ENCODE measurements at regions not wholly inside any gene's neighbourhood (a gene's known extent, or its start where the extent isn't known, plus 50 kb on each side); places are given as distances from the start of the nearest gene placed in this dataset.

GRCh38 chr1:90358448-90358847 lies 358.7 kb downstream of the BARHL2 start:
- DNase-seq = no peak
- Histone ChIP-seq H3K4me3 (ENCODE audit: low read depth, low read length) (no peak overlapping the region), H3K36me3 (no peaks in the 10 kb centered on the region), H3K27ac (no peak overlapping the region), H3K27me3 (ENCODE audit: insufficient read depth, low read depth, severe bottlenecking) (no peaks in the 10 kb centered on the region), H3K9me3 (ENCODE audit: severe bottlenecking) (no peaks in the 10 kb centered on the region)
- TF ChIP-seq CTCF (IDR thresholded peaks at IDR 0.05; ENCODE audit: low read depth, low read length) = no peak

- Histone ChIP-seq H3K9me3 (ENCODE audit: severe bottlenecking) (no peaks in the 10 kb centered on the region), H3K36me3 (no peaks in the 10 kb centered on the region), H3K4me3 (ENCODE audit: low read depth, low read length) (no peak overlapping the region), H3K27ac (no peak overlapping the region), H3K27me3 (ENCODE audit: insufficient read depth, low read depth, severe bottlenecking) (no peaks in the 10 kb centered on the region)
- no peak for TF ChIP-seq CTCF (IDR thresholded peaks at IDR 0.05; ENCODE audit: low read depth, low read length)
- DNase-seq = no peak
Observed at GRCh38 chr1:90357995-90358394, 359.1 kb downstream of the BARHL2 start.

GRCh38 chr1:90356991-90357390 lies 360.1 kb downstream of the BARHL2 start:
- Histone ChIP-seq H3K27ac (no peak overlapping the region), H3K27me3 (ENCODE audit: insufficient read depth, low read depth, severe bottlenecking) (no peaks in the 10 kb centered on the region), H3K4me3 (ENCODE audit: low read depth, low read length) (no peak overlapping the region), H3K9me3 (ENCODE audit: severe bottlenecking) (no peaks in the 10 kb centered on the region), H3K36me3 (no peaks in the 10 kb centered on the region)
- DNase-seq = no peak
- no peak for TF ChIP-seq CTCF (IDR thresholded peaks at IDR 0.05; ENCODE audit: low read depth, low read length)

- Histone ChIP-seq H3K36me3 (no peaks in the 10 kb centered on the region), H3K27me3 (ENCODE audit: insufficient read depth, low read depth, severe bottlenecking) (no peaks in the 10 kb centered on the region), H3K27ac (no peak overlapping the region), H3K9me3 (ENCODE audit: severe bottlenecking) (no peaks in the 10 kb centered on the region), H3K4me3 (ENCODE audit: low read depth, low read length) (no peak overlapping the region)
- no peak for DNase-seq
- TF ChIP-seq CTCF (IDR thresholded peaks at IDR 0.05; ENCODE audit: low read depth, low read length) = no peak
Observed at GRCh38 chr1:90356101-90356500, 361.0 kb downstream of the BARHL2 start.

GRCh38 chr1:90354704-90355103 lies 359.8 kb downstream of the ZNF326 start:
- no peak overlapping the region for H3K4me3 ChIP-seq (ENCODE audit: low read depth, low read length)
- TF ChIP-seq CTCF (IDR thresholded peaks at IDR 0.05; ENCODE audit: low read depth, low read length) = no peak

GRCh38 chr1:90351019-90351418 lies 356.1 kb downstream of the ZNF326 start:
- no peak for TF ChIP-seq CTCF (IDR thresholded peaks at IDR 0.05; ENCODE audit: low read depth, low read length)
- Histone ChIP-seq H3K9me3 (ENCODE audit: severe bottlenecking) (peaks cover 3% of the 10 kb centered on the region), H3K27me3 (ENCODE audit: insufficient read depth, low read depth, severe bottlenecking) (no peaks in the 10 kb centered on the region), H3K4me3 (ENCODE audit: low read depth, low read length) (no peak overlapping the region), H3K36me3 (no peaks in the 10 kb centered on the region), H3K27ac (no peak overlapping the region)
- no peak for DNase-seq

More at GRCh38 chr1:90354704-90355103, 359.8 kb downstream of the ZNF326 start:
- no peak for DNase-seq
- Histone ChIP-seq H3K27me3 (ENCODE audit: insufficient read depth, low read depth, severe bottlenecking) (no peaks in the 10 kb centered on the region), H3K36me3 (no peaks in the 10 kb centered on the region), H3K9me3 (ENCODE audit: severe bottlenecking) (no peaks in the 10 kb centered on the region), H3K27ac (no peak overlapping the region)
